NCI-H2081 treated with DMSO at 0.1 percent for 48 hours (cell line): ENCODE measurements at regions not wholly inside any gene's neighbourhood (a gene's known extent, or its start where the extent isn't known, plus 50 kb on each side); places are given as distances from the start of the nearest gene placed in this dataset.
"Not testable (repeated sequence)": the region's sequence is repeated elsewhere in the genome, so short reads cannot be mapped to it uniquely, and the experiment has no call there.

ENCODE experiments used
- DNase-seq: peaks from one replicate; lab custom pipeline; 2025; lab: John Stamatoyannopoulos, UW

GRCh38 chr6:135555550-135555949 is 58.0 kb upstream of the AHI1 start:
- no peak for DNase-seq

GRCh38 chr6:135557582-135557981 is 60.0 kb upstream of the AHI1 start:
- no peak for DNase-seq

- DNase-seq, result not testable (repeated sequence)
Measured at GRCh38 chr6:135565605-135566004, 68.1 kb upstream of the AHI1 start.

- no peak for DNase-seq
Measured at GRCh38 chr6:135566311-135567068, 69.0 kb upstream of the AHI1 start.

GRCh38 chr6:135567375-135568083 is 70.0 kb upstream of the AHI1 start:
- no peak for DNase-seq

- no peak for DNase-seq
Measured at GRCh38 chr6:135568379-135568778, 70.8 kb upstream of the AHI1 start.

- no peak for DNase-seq
Measured at GRCh38 chr6:135572051-135572450, 74.5 kb upstream of the AHI1 start.

GRCh38 chr6:135575629-135576028 is 78.1 kb upstream of the AHI1 start:
- DNase-seq, result no peak

GRCh38 chr6:135576055-135576454 is 78.5 kb upstream of the AHI1 start:
- DNase-seq, result no peak

GRCh38 chr6:135577059-135577538 is 79.6 kb upstream of the AHI1 start:
- DNase-seq, result no peak

- no peak for DNase-seq
Measured at GRCh38 chr6:135578976-135579375, 81.4 kb upstream of the AHI1 start.

- no peak for DNase-seq
Measured at GRCh38 chr6:135581211-135581610, 83.7 kb upstream of the AHI1 start.

GRCh38 chr6:135583256-135583761 is 85.8 kb upstream of the AHI1 start:
- DNase-seq, result no peak

GRCh38 chr6:135586388-135586787 is 88.8 kb upstream of the AHI1 start:
- no peak for DNase-seq

- no peak for DNase-seq
Measured at GRCh38 chr6:135586844-135587243, 89.3 kb upstream of the AHI1 start.

GRCh38 chr6:135592276-135592675 is 94.7 kb upstream of the AHI1 start:
- DNase-seq, result no peak

- DNase-seq, result no peak
Measured at GRCh38 chr6:135594000-135594399, 96.5 kb upstream of the AHI1 start.

- no peak for DNase-seq
Measured at GRCh38 chr6:135600086-135600702, 102.7 kb upstream of the AHI1 start.

- DNase-seq, result no peak
Measured at GRCh38 chr6:135600931-135601330, 103.4 kb upstream of the AHI1 start.

- no peak for DNase-seq
Measured at GRCh38 chr6:135601857-135602256, 104.3 kb upstream of the AHI1 start.

- DNase-seq, result no peak
Measured at GRCh38 chr6:135603249-135603648, 105.7 kb upstream of the AHI1 start.

GRCh38 chr6:135604035-135604860 is 106.7 kb upstream of the AHI1 start:
- DNase-seq, result no peak
